GM18868 (cell line): ENCODE measurements at regions not wholly inside any gene's neighbourhood (a gene's known extent, or its start where the extent isn't known, plus 50 kb on each side); places are given as distances from the start of the nearest gene placed in this dataset.
"Not testable (repeated sequence)": the region's sequence is repeated elsewhere in the genome, so short reads cannot be mapped to it uniquely, and the experiment has no call there.

Source experiments
- ATAC-seq: cut with Tn5 transposase; IDR thresholded peaks from one replicate; pipeline ENCODE4 v1.9.1; 2021; ENCODE audit warnings: mild to moderate bottlenecking, moderate library complexity; ENCODE audit not compliant: unreplicated experiment

- no peak for ATAC-seq
These were observed 130.8 kb downstream of the DNAJB6 start for GRCh38 chr7:157467496-157468212.

GRCh38 chr7:157468221-157469111, 131.7 kb downstream of the DNAJB6 start:
- no peak for ATAC-seq

- no peak for ATAC-seq
These were observed 132.6 kb downstream of the DNAJB6 start for GRCh38 chr7:157469181-157470016.

GRCh38 chr7:157470017-157470322, 133.2 kb downstream of the DNAJB6 start:
- ATAC-seq = no peak

GRCh38 chr7:157470701-157471131, 133.9 kb downstream of the DNAJB6 start:
- ATAC-seq = no peak

- ATAC-seq = no peak
These were observed 134.7 kb downstream of the DNAJB6 start for GRCh38 chr7:157471259-157472125.

GRCh38 chr7:157472311-157473050, 135.7 kb downstream of the DNAJB6 start:
- no peak for ATAC-seq

GRCh38 chr7:157473051-157473569, 136.3 kb downstream of the DNAJB6 start:
- no peak for ATAC-seq

GRCh38 chr7:157474685-157475084, 137.9 kb downstream of the DNAJB6 start:
- peak; percentile 65 for ATAC-seq

GRCh38 chr7:157475095-157475494, 138.3 kb downstream of the DNAJB6 start:
- ATAC-seq = no peak

- no peak for ATAC-seq
These were observed 138.8 kb downstream of the DNAJB6 start for GRCh38 chr7:157475601-157476000.

- ATAC-seq = no peak
These were observed 139.4 kb downstream of the DNAJB6 start for GRCh38 chr7:157476201-157476600.

GRCh38 chr7:157476654-157477549, 140.1 kb downstream of the DNAJB6 start:
- ATAC-seq = no peak

- ATAC-seq = no peak
These were observed 140.9 kb downstream of the DNAJB6 start for GRCh38 chr7:157477550-157478212.

GRCh38 chr7:157478611-157479010, 141.8 kb downstream of the DNAJB6 start:
- not testable (repeated sequence) for ATAC-seq

GRCh38 chr7:157479326-157479725, 142.5 kb downstream of the DNAJB6 start:
- no peak for ATAC-seq

GRCh38 chr7:157480371-157481050, 143.7 kb downstream of the DNAJB6 start:
- no peak for ATAC-seq
